ENCODE measurements at regions not wholly inside any gene's neighbourhood (a gene's known extent, or its start where the extent isn't known, plus 50 kb on each side); places are given as distances from the start of the nearest gene placed in this dataset.

DNA sequence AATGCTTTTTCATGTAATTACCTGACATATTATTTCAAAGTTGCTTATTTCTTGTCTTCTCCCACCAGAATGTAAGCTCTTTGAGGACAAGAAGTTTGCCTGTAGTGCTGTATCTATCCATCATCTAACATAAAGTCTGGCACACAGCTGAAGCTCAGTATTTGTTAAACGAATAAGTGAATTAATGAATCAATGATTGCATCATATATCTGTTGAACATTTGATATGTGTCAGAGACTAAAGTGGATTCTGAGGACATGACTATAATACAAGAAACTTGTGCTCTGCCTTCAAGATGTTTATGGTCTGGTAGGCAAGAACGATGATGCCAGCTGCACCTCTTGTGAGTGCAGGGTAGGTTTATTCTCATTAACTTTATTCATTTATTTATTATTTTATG, 115.4 kb upstream of the SCAF11 start (continued):
- TF ChIP-seq, protein P1, sequence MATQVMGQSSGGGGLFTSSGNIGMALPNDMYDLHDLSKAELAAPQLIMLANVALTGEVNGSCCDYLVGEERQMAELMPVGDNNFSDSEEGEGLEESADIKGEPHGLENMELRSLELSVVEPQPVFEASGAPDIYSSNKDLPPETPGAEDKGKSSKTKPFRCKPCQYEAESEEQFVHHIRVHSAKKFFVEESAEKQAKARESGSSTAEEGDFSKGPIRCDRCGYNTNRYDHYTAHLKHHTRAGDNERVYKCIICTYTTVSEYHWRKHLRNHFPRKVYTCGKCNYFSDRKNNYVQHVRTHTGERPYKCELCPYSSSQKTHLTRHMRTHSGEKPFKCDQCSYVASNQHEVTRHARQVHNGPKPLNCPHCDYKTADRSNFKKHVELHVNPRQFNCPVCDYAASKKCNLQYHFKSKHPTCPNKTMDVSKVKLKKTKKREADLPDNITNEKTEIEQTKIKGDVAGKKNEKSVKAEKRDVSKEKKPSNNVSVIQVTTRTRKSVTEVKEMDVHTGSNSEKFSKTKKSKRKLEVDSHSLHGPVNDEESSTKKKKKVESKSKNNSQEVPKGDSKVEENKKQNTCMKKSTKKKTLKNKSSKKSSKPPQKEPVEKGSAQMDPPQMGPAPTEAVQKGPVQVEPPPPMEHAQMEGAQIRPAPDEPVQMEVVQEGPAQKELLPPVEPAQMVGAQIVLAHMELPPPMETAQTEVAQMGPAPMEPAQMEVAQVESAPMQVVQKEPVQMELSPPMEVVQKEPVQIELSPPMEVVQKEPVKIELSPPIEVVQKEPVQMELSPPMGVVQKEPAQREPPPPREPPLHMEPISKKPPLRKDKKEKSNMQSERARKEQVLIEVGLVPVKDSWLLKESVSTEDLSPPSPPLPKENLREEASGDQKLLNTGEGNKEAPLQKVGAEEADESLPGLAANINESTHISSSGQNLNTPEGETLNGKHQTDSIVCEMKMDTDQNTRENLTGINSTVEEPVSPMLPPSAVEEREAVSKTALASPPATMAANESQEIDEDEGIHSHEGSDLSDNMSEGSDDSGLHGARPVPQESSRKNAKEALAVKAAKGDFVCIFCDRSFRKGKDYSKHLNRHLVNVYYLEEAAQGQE (IDR thresholded peaks at IDR 0.05; ENCODE audit: low read depth, low read length) = no peak
- TF ChIP-seq POLR2AphosphoS5 (IDR thresholded peaks at IDR 0.05; ENCODE audit: low read depth, low read length) (no peak), RFX5 (IDR thresholded peaks at IDR 0.05; ENCODE audit: low read length) (no peak), FOXM1 (IDR thresholded peaks at IDR 0.05; ENCODE audit: low read depth) (no peak), FOSL2 (IDR thresholded peaks at IDR 0.05; ENCODE audit: borderline replicate concordance, low read depth) (no peak), SMC3 (IDR thresholded peaks at IDR 0.05; ENCODE audit: low read depth, low read length) (no peak)

DNA sequence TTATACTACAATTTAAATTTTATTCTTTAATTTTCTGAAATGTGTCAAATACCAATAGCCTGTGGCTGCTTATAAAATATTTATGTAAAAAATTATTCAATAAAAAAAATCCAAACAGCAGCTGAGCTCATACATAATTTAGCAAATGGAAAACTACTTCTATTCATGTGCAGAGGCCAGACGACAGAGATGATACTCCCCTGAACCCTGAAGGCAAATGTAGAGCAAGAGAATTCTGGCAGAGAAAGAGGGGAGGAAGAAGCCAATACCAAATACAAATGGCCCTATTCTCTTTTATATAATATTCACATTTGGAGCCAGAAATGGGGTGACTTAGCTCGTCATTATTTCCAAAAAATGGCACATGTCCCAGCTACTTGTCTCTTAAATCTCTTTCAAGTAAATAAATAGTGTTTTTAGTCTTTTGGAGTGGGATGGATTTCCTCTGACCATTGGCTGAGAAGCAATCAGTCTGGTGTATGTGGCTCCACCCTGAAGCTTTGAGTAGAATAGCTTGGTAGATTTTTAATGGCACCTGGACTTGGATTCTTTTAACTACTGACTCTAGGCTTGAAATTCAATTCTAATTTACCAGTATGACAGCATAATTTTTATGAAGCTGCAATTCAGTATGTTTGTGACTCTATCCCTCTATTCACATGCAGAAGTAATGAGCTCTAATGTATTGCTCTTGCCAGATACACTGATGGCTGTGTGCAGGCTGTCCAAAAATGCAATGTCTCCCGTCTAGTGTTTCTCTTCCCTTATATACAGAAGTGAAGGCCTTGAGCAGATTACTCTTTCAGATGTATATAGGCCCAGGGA, 113.4 kb upstream of the SCAF11 start:
- Histone ChIP-seq H3K36me3 (replicated peaks in 1 of 2; ENCODE audit: control insufficient read depth in 1 of 2, insufficient read depth in 2 of 2, low read length in 1 of 2) (no peaks in the 10 kb centered on the region), H3K4me3 (ENCODE audit: low read depth in 2 of 2, low read length in 1 of 2) (no peak overlapping the region), H3K27ac (ENCODE audit: low read depth in 2 of 2, low read length in 1 of 2) (no peak overlapping the region), H3K4me2 (no peak overlapping the region), H3F3A (replicated peaks; ENCODE audit: insufficient read depth) (no peaks in the 10 kb centered on the region), H3K4me1 (ENCODE audit: control insufficient read depth in 1 of 2, insufficient read depth in 2 of 2, low read depth in 1 of 2, low read length in 1 of 2) (no peaks in the 10 kb centered on the region), H3K9me3 (no peaks in the 10 kb centered on the region), H2AFZ (ENCODE audit: low read depth) (no peak overlapping the region), H4K20me1 (ENCODE audit: insufficient read depth) (no peaks in the 10 kb centered on the region), H3K27me3 (ENCODE audit: insufficient read depth) (no peaks in the 10 kb centered on the region), H3K9ac (no peak overlapping the region), H3K9me2 (no peaks in the 10 kb centered on the region), H3K79me2 (ENCODE audit: insufficient read depth) (no peaks in the 10 kb centered on the region)
- TF ChIP-seq CHD2 (IDR thresholded peaks at IDR 0.05; ENCODE audit: low read length, partially characterized antibody) (no peak), GATA2 (CRISPR knock-in tag; IDR thresholded peaks at IDR 0.05) (no peak), RFX5 (IDR thresholded peaks at IDR 0.05; ENCODE audit: low read length) (no peak), ELF1 (IDR thresholded peaks at IDR 0.05) (no peak), RXRA (IDR thresholded peaks at IDR 0.05; ENCODE audit: borderline replicate concordance, low read depth) (no peak), MEF2A (IDR thresholded peaks at IDR 0.05; ENCODE audit: borderline replicate concordance, low read depth) (no peak), RCOR1 (IDR thresholded peaks at IDR 0.05; ENCODE audit: low read length) (no peak), TEAD4 (IDR thresholded peaks at IDR 0.05; ENCODE audit: borderline replicate concordance, insufficient read depth) (no peak), FOXM1 (IDR thresholded peaks at IDR 0.05; ENCODE audit: low read depth) (no peak), TCF12 (IDR thresholded peaks at IDR 0.05) (no peak), FOXJ3 (CRISPR knock-in tag; IDR thresholded peaks at IDR 0.05) (no peak)
- TF ChIP-seq, protein P2, sequence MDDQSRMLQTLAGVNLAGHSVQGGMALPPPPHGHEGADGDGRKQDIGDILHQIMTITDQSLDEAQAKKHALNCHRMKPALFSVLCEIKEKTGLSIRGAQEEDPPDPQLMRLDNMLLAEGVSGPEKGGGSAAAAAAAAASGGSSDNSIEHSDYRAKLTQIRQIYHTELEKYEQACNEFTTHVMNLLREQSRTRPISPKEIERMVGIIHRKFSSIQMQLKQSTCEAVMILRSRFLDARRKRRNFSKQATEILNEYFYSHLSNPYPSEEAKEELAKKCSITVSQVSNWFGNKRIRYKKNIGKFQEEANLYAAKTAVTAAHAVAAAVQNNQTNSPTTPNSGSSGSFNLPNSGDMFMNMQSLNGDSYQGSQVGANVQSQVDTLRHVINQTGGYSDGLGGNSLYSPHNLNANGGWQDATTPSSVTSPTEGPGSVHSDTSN (IDR thresholded peaks at IDR 0.05) = no peak
- TF ChIP-seq, protein P3, sequence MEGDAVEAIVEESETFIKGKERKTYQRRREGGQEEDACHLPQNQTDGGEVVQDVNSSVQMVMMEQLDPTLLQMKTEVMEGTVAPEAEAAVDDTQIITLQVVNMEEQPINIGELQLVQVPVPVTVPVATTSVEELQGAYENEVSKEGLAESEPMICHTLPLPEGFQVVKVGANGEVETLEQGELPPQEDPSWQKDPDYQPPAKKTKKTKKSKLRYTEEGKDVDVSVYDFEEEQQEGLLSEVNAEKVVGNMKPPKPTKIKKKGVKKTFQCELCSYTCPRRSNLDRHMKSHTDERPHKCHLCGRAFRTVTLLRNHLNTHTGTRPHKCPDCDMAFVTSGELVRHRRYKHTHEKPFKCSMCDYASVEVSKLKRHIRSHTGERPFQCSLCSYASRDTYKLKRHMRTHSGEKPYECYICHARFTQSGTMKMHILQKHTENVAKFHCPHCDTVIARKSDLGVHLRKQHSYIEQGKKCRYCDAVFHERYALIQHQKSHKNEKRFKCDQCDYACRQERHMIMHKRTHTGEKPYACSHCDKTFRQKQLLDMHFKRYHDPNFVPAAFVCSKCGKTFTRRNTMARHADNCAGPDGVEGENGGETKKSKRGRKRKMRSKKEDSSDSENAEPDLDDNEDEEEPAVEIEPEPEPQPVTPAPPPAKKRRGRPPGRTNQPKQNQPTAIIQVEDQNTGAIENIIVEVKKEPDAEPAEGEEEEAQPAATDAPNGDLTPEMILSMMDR (IDR thresholded peaks at IDR 0.05) = no peak
- TF ChIP-seq, protein P4, sequence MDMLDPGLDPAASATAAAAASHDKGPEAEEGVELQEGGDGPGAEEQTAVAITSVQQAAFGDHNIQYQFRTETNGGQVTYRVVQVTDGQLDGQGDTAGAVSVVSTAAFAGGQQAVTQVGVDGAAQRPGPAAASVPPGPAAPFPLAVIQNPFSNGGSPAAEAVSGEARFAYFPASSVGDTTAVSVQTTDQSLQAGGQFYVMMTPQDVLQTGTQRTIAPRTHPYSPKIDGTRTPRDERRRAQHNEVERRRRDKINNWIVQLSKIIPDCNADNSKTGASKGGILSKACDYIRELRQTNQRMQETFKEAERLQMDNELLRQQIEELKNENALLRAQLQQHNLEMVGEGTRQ (IDR thresholded peaks at IDR 0.05; ENCODE audit: borderline replicate concordance, low read depth, low read length) = no peak
- CTCF ChIA-PET = interaction anchor here (0.9 to 1.8 kb wide), 2 partner anchors 21 to 31 kb away, joined by 3 to 7 read pairs; no protein-coding TSS in a partner anchor
- POLR2A ChIA-PET = no interaction called here
- no peak for DNase-seq
- 41% methylated on average over 3 of the region's 3 CpGs for WGBS (ENCODE audit: low lambda C conversion rate)

Data from SK-N-SH (cell line).